Lower lobe of right lung (tissue), 2 donors: ENCODE measurements at regions not wholly inside any gene's neighbourhood (a gene's known extent, or its start where the extent isn't known, plus 50 kb on each side); places are given as distances from the start of the nearest gene placed in this dataset.

Source experiments
- ATAC-seq, 2 donors: fragments of 200-7000 bp; cut with Tn5 transposase; one replicate each; pipeline ENCODE4 v1.9.1; 2020 to 2022; ENCODE audit warnings: mild to moderate bottlenecking in 2 of 2, moderate library complexity in 2 of 2
- DNase-seq: peaks from one replicate; pipeline ENCODE4 v3.0.0-alpha.2; 2020
- H3K27ac ChIP-seq: fragments of 200-600 bp; one replicate; pipeline ENCODE4 v1.8.0; 2022
- H3K27me3 ChIP-seq: fragments of 200-600 bp; one replicate; pipeline ENCODE4 v1.8.0; 2022; ENCODE audit warnings: low read depth
- H3K36me3 ChIP-seq: fragments of 200-600 bp; one replicate; pipeline ENCODE4 v1.8.0; 2022; ENCODE audit warnings: mild to moderate bottlenecking
- H3K4me1 ChIP-seq: fragments of 200-600 bp; one replicate; pipeline ENCODE4 v1.8.0; 2022
- H3K4me3 ChIP-seq: fragments of 200-600 bp; one replicate; pipeline ENCODE4 v1.8.0; 2022; ENCODE audit warnings: mild to moderate bottlenecking
- H3K9me3 ChIP-seq: fragments of 200-600 bp; one replicate; pipeline ENCODE4 v1.8.0; 2022
- intact Hi-C: fragments of 100-400 bp; cut with DNase I; formaldehyde crosslinking; loops from one replicate; pipeline ENCODE4 v1.11.0; 2022
- TF ChIP-seq, protein P1 (sequence below): fragments of 200-600 bp; IDR thresholded peaks from one replicate; pipeline ENCODE4 v1.8.0; 2022; ENCODE audit warnings: antibody characterized with exemption, mild to moderate bottlenecking
- donor health status: DM: no; HTN: yes; CAD: no; lungs with severe emphysema.

DNA sequence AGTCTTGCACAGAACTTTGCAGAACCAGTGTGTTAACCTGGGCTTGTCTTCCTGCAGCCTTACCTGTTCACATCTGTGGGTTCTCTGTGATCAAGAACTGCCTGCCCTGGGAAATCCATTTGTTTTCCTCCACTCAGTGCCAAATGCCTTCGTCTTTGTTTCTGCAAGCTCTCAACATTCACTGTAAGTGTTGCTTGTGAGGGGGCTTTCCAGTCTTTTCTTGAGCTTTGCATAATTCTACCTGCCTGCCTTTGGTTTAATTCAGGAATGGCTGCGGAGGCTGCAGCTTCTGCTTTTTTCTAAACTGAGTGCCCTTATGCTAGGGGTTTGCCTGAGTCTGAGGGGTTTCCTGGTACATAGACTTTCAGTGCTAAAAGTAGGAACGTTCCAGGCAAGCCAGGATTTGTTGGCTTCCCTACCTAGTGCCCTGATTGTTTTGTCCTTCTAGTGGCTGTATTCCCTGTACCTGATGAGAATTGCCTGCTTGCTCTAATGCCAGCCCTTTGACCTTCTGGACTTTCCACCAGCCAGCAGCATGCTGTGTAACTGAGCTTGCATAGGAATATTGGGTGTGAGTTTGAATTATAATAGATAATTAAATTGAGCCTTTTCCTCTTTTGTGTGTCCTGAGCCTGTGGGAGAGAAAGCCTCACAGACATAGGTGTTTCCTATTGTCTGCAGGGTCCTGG, 96.6 kb upstream of the CLSTN2 start:
- intact Hi-C loops = no loop called here
- no peaks in the 10 kb centered on the region for H3K36me3 ChIP-seq

DNA sequence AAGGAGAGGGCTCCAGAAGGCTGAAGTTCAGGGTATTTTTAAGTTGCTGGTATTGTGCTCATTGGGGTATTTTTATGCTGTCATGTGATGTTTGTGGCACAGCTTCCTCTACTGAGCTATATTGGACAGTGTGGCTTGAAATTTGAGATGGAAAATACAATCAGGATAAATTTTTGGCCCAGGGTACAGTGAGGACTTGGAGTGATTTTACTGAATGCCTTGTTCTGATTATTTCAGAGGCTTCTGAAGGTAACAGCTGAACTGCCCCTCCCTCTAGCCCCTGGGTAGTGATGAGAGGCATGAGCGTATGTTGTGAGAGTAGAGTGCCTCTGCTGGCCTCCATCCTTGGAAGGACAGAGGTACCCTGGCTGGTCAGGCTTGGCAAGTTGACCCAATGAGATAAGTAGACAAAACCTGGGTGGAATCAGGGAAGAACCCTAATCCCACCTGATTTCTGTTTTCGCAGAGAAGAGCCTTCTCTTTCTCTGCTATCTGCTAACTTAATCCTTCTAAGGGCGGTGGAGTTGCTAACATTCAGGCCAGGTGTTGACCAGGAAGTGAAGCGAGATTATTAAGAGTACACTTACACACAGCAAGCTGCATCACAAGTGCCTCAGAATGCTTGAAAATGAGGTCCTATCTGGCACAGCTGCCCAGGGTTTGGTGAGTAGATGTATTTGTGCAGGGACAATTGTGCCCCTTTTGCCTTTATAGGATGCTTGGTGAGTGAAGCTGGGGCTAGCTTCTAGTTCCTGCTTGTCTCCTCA, 98.1 kb upstream of the CLSTN2 start:
- DNase-seq (no peak), ATAC-seq (no peak)
- TF ChIP-seq, protein P1, sequence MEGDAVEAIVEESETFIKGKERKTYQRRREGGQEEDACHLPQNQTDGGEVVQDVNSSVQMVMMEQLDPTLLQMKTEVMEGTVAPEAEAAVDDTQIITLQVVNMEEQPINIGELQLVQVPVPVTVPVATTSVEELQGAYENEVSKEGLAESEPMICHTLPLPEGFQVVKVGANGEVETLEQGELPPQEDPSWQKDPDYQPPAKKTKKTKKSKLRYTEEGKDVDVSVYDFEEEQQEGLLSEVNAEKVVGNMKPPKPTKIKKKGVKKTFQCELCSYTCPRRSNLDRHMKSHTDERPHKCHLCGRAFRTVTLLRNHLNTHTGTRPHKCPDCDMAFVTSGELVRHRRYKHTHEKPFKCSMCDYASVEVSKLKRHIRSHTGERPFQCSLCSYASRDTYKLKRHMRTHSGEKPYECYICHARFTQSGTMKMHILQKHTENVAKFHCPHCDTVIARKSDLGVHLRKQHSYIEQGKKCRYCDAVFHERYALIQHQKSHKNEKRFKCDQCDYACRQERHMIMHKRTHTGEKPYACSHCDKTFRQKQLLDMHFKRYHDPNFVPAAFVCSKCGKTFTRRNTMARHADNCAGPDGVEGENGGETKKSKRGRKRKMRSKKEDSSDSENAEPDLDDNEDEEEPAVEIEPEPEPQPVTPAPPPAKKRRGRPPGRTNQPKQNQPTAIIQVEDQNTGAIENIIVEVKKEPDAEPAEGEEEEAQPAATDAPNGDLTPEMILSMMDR = no peak

More for the DNA sequence above, 96.6 kb upstream of the CLSTN2 start:
- Histone ChIP-seq H3K27ac (no peak overlapping the region), H3K9me3 (no peaks in the 10 kb centered on the region), H3K4me3 (no peak overlapping the region), H3K4me1 (no peaks in the 10 kb centered on the region), H3K27me3 (no peaks in the 10 kb centered on the region)
- ATAC-seq = no peak
- DNase-seq = no peak
- TF ChIP-seq, protein P1 = no peak

DNA sequence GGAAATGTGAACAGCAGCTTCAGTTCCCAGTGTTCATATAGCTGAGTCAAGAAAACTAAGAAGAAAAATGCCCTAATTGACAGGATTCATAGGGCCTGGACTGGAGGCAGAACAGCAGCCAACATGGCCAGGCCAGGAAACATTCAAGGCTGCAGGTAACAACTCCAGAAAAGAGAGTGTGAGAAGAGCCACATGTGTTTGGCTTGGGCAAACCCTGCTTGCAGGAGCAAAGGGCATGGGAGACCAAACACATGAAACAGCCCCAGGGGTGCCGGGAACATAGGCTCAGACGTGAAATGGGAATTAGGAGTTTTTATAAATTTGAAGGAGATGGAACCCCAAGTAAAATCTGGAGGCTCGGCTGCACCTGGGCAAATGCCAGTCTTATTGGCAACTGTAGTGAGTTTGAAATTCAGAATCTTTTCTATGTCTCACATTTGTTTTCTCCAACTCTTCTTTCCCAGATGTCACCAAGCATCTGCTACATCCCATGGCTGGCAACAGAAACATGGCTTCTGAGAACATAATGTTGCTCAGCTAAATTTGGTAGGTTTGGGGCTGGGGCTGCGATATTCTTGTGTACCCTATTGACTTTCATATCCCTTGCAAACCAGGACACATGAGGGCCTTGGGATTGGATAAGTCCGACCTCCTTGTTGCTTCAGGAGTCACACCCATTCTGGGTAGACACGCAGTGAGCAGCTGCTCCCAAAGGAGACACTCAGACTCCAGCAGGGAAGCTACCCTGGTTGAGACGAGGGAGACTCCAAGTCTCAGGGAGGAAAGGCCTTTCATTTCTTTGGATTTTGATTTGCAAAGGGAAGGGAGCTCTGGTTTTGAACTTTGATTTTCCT, 98.9 kb upstream of the CLSTN2 start:
- intact Hi-C loops = no loop called here
- H3K4me3 ChIP-seq = no peak overlapping the region
- H3K27ac ChIP-seq = no peak overlapping the region
- no peaks in the 10 kb centered on the region for H3K36me3 ChIP-seq
- DNase-seq (no peak), ATAC-seq (no peak)
- no peaks in the 10 kb centered on the region for H3K9me3 ChIP-seq
- no peaks in the 10 kb centered on the region for H3K27me3 ChIP-seq
- TF ChIP-seq, protein P1 = no peak
- H3K4me1 ChIP-seq = no peaks in the 10 kb centered on the region

More for the DNA sequence above, 98.1 kb upstream of the CLSTN2 start:
- intact Hi-C loops = no loop called here
- Histone ChIP-seq H3K4me3 (no peak overlapping the region), H3K4me1 (no peaks in the 10 kb centered on the region), H3K27ac (no peak overlapping the region), H3K27me3 (no peaks in the 10 kb centered on the region), H3K9me3 (no peaks in the 10 kb centered on the region), H3K36me3 (no peaks in the 10 kb centered on the region)

DNA sequence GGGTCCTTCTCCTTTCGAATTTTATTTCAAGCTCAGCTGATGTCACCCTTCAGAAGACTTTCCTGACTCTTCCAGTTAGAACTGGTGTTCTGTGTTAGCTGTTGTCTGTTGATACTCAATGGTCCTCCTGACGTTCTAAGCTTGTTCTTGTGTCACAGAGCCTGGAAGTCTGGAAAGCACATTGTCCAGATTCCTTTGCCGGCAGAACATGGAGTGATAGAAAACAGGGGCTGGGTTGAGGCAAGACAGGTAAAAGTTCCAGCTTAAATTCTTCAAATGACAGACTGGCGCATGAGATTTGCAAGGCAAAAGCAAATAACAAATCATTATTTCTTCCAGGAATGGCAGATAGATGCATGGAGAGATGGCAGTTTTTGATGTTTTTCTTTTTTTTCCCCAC, 102.0 kb upstream of the CLSTN2 start:
- H3K36me3 ChIP-seq = no peaks in the 10 kb centered on the region
- TF ChIP-seq, protein P1 = no peak
- ATAC-seq = no peak

DNA sequence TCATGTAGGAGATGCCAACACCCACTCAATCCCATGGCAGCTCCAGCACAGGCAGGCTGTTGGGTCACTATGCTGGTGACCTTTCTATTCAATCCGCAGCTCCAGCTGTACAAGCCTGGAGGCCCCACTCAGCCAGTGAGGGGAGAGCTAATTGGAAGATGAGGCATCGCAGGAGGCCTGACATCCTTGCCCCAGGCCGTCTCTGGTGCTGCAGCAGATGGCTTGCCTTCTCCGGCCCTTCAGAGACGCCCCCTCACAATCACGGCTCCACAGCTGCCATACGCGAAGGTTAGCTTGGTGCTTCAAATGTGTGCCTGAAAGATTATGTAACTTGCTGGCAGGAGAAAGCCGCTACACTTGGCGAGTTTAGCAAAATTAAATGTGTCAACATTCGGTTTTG, 104.2 kb upstream of the CLSTN2 start:
- DNase-seq = peak; percentile 50
- H3K9me3 ChIP-seq = no peaks in the 10 kb centered on the region
- TF ChIP-seq, protein P1 = no peak
- H3K4me3 ChIP-seq = no peak overlapping the region
- H3K27me3 ChIP-seq = no peaks in the 10 kb centered on the region
- ATAC-seq = peak; percentile 69 to 86
- no peaks in the 10 kb centered on the region for H3K4me1 ChIP-seq
- no peaks in the 10 kb centered on the region for H3K36me3 ChIP-seq
- H3K27ac ChIP-seq = no peak overlapping the region
- intact Hi-C loops = no loop called here

More for the DNA sequence above, 102.0 kb upstream of the CLSTN2 start:
- no peak overlapping the region for H3K4me3 ChIP-seq
- no peak for DNase-seq
- H3K9me3 ChIP-seq = no peaks in the 10 kb centered on the region
- no peak overlapping the region for H3K27ac ChIP-seq
- no peaks in the 10 kb centered on the region for H3K4me1 ChIP-seq
- H3K27me3 ChIP-seq = no peaks in the 10 kb centered on the region
- intact Hi-C loops = no loop called here
